ENCODE measurements at regions not wholly inside any gene's neighbourhood (a gene's known extent, or its start where the extent isn't known, plus 50 kb on each side); places are given as distances from the start of the nearest gene placed in this dataset.
"Not testable (repeated sequence)": the region's sequence is repeated elsewhere in the genome, so short reads cannot be mapped to it uniquely, and the experiment has no call there.

GRCh38 chr9:22227986-22228385 lies 218.6 kb upstream of the DMRTA1 start:
- no peaks in the 10 kb centered on the region for H3K4me1 Mint-ChIP-seq (ENCODE audit: low read depth)
- H3K27me3 Mint-ChIP-seq = no peaks in the 10 kb centered on the region
- no peak for TF ChIP-seq CTCF (IDR thresholded peaks at IDR 0.05; ENCODE audit: unreplicated experiment)
- no peaks in the 10 kb centered on the region for H3K36me3 Mint-ChIP-seq (ENCODE audit: insufficient read depth)
- H3K4me3 Mint-ChIP-seq (ENCODE audit: low read depth) = no peak overlapping the region
- H3K9me3 Mint-ChIP-seq (ENCODE audit: low read depth) = peaks cover 27% of the 10 kb centered on the region
- DNase-seq (ENCODE audit: low spot score, unreplicated experiment) = no peak
- no peak overlapping the region for H3K27ac Mint-ChIP-seq

GRCh38 chr9:22228542-22228941 lies 218.1 kb upstream of the DMRTA1 start:
- H3K9me3 Mint-ChIP-seq (ENCODE audit: low read depth) = peaks cover 22% of the 10 kb centered on the region
- DNase-seq (ENCODE audit: low spot score, unreplicated experiment) = no peak
- no peak overlapping the region for H3K27ac Mint-ChIP-seq
- no peaks in the 10 kb centered on the region for H3K27me3 Mint-ChIP-seq
- TF ChIP-seq CTCF (IDR thresholded peaks at IDR 0.05; ENCODE audit: unreplicated experiment) = no peak
- no peaks in the 10 kb centered on the region for H3K36me3 Mint-ChIP-seq (ENCODE audit: insufficient read depth)
- no peaks in the 10 kb centered on the region for H3K4me1 Mint-ChIP-seq (ENCODE audit: low read depth)
- no peak overlapping the region for H3K4me3 Mint-ChIP-seq (ENCODE audit: low read depth)

GRCh38 chr9:22229069-22229468 lies 217.6 kb upstream of the DMRTA1 start:
- TF ChIP-seq CTCF (IDR thresholded peaks at IDR 0.05; ENCODE audit: unreplicated experiment) = no peak

GRCh38 chr9:22231309-22231708 lies 215.3 kb upstream of the DMRTA1 start:
- H3K9me3 Mint-ChIP-seq (ENCODE audit: low read depth) = peaks cover 17% of the 10 kb centered on the region
- not testable (repeated sequence) for H3K4me1 Mint-ChIP-seq (ENCODE audit: low read depth); DNase-seq (ENCODE audit: low spot score, unreplicated experiment); H3K27me3 Mint-ChIP-seq; H3K27ac Mint-ChIP-seq; H3K4me3 Mint-ChIP-seq (ENCODE audit: low read depth); H3K36me3 Mint-ChIP-seq (ENCODE audit: insufficient read depth)

More at GRCh38 chr9:22229069-22229468, 217.6 kb upstream of the DMRTA1 start:
- no peaks in the 10 kb centered on the region for H3K4me1 Mint-ChIP-seq (ENCODE audit: low read depth)
- no peak overlapping the region for H3K27ac Mint-ChIP-seq
- no peak overlapping the region for H3K4me3 Mint-ChIP-seq (ENCODE audit: low read depth)
- peaks cover 21% of the 10 kb centered on the region for H3K9me3 Mint-ChIP-seq (ENCODE audit: low read depth)
- no peak for DNase-seq (ENCODE audit: low spot score, unreplicated experiment)
- H3K27me3 Mint-ChIP-seq = no peaks in the 10 kb centered on the region
- no peaks in the 10 kb centered on the region for H3K36me3 Mint-ChIP-seq (ENCODE audit: insufficient read depth)

GRCh38 chr9:22232971-22233370 lies 213.7 kb upstream of the DMRTA1 start:
- Mint-ChIP-seq H3K4me3 (ENCODE audit: low read depth) (no peak overlapping the region), H3K9me3 (ENCODE audit: low read depth) (peaks cover 17% of the 10 kb centered on the region), H3K4me1 (ENCODE audit: low read depth) (peaks cover 2% of the 10 kb centered on the region), H3K27me3 (no peaks in the 10 kb centered on the region), H3K36me3 (ENCODE audit: insufficient read depth) (no peaks in the 10 kb centered on the region), H3K27ac (no peak overlapping the region)
- TF ChIP-seq CTCF (IDR thresholded peaks at IDR 0.05; ENCODE audit: unreplicated experiment) = no peak
- DNase-seq (ENCODE audit: low spot score, unreplicated experiment) = no peak

- Mint-ChIP-seq H3K4me3 (ENCODE audit: low read depth) (no peak overlapping the region), H3K27me3 (peaks cover 14% of the 10 kb centered on the region), H3K27ac (peak overlapping the region; percentile 65), H3K9me3 (ENCODE audit: low read depth) (peaks cover under 1% of the 10 kb centered on the region), H3K36me3 (ENCODE audit: insufficient read depth) (no peaks in the 10 kb centered on the region), H3K4me1 (ENCODE audit: low read depth) (peaks cover 8% of the 10 kb centered on the region)
- TF ChIP-seq CTCF (IDR thresholded peaks at IDR 0.05; ENCODE audit: unreplicated experiment) = no peak
- DNase-seq (ENCODE audit: low spot score, unreplicated experiment) = no peak
Measured at GRCh38 chr9:22237497-22238363, 208.9 kb upstream of the DMRTA1 start.

Data from progenitor cell of endocrine pancreas (in vitro differentiated cells).